GM23248 (cell line): ENCODE measurements at regions not wholly inside any gene's neighbourhood (a gene's known extent, or its start where the extent isn't known, plus 50 kb on each side); places are given as distances from the start of the nearest gene placed in this dataset.

ENCODE experiments used
- EZH2 ChIP-seq: fragments of 200-600 bp; sonication (generic); IDR thresholded peaks from 2 replicates; pipeline ENCODE4 v1.6.1; 2018; ENCODE audit warnings: antibody characterized with exemption, mild to moderate bottlenecking; ENCODE audit not compliant: insufficient read depth, poor library complexity, severe bottlenecking
- EZH2phosphoT487 ChIP-seq: fragments of 200-600 bp; sonication (generic); IDR thresholded peaks from 2 replicates; pipeline ENCODE4 v1.6.1; 2018; ENCODE audit warnings: antibody characterized with exemption, moderate library complexity, mild to moderate bottlenecking, low read depth; ENCODE audit not compliant: insufficient read depth

GRCh38 chr2:136665736-136666135, 99.6 kb upstream of the THSD7B start:
- TF ChIP-seq EZH2 (no peak), EZH2phosphoT487 (no peak)
